ENCODE measurements at regions not wholly inside any gene's neighbourhood (a gene's known extent, or its start where the extent isn't known, plus 50 kb on each side); places are given as distances from the start of the nearest gene placed in this dataset.

GRCh38 chr6:28748192-28748591, 175.6 kb downstream of the TRIM27 start:
- no peaks in the 10 kb centered on the region for H4K20me1 ChIP-seq (ENCODE audit: insufficient read depth, low read length)
- no peaks in the 10 kb centered on the region for H3K79me2 ChIP-seq (ENCODE audit: low read length)
- DNase-seq = no peak
- H3K27me3 ChIP-seq (replicated peaks; ENCODE audit: insufficient read depth, low read length) = no peaks in the 10 kb centered on the region
- H3F3A ChIP-seq (ENCODE audit: insufficient read depth, low read length) = no peaks in the 10 kb centered on the region
- no peaks in the 10 kb centered on the region for H3K9me3 ChIP-seq (replicated peaks; ENCODE audit: insufficient read depth, low read length)
- H3K9me2 ChIP-seq (replicated peaks; ENCODE audit: insufficient read depth, low read length) = no peaks in the 10 kb centered on the region
- H2AFZ ChIP-seq (ENCODE audit: low read length) = no peak overlapping the region
- no peaks in the 10 kb centered on the region for H3K36me3 ChIP-seq (replicated peaks; ENCODE audit: insufficient read depth, low read length)
- no peak overlapping the region for H3K9ac ChIP-seq (ENCODE audit: low read length)
- H3K4me3 ChIP-seq (ENCODE audit: low read length) = no peak overlapping the region
- H3K4me2 ChIP-seq (ENCODE audit: low read depth, low read length) = no peak overlapping the region
- TF ChIP-seq, protein P1, sequence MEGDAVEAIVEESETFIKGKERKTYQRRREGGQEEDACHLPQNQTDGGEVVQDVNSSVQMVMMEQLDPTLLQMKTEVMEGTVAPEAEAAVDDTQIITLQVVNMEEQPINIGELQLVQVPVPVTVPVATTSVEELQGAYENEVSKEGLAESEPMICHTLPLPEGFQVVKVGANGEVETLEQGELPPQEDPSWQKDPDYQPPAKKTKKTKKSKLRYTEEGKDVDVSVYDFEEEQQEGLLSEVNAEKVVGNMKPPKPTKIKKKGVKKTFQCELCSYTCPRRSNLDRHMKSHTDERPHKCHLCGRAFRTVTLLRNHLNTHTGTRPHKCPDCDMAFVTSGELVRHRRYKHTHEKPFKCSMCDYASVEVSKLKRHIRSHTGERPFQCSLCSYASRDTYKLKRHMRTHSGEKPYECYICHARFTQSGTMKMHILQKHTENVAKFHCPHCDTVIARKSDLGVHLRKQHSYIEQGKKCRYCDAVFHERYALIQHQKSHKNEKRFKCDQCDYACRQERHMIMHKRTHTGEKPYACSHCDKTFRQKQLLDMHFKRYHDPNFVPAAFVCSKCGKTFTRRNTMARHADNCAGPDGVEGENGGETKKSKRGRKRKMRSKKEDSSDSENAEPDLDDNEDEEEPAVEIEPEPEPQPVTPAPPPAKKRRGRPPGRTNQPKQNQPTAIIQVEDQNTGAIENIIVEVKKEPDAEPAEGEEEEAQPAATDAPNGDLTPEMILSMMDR (IDR thresholded peaks at IDR 0.05; ENCODE audit: low read length) = no peak
- TF ChIP-seq EZH2 (optimal IDR thresholded peaks at IDR 0.05; ENCODE audit: low read depth, low read length) (no peak), EZH2phosphoT487 (IDR thresholded peaks at IDR 0.05; ENCODE audit: low read length) (no peak)
- H3K27ac ChIP-seq (ENCODE audit: low read length) = no peak overlapping the region
- no peaks in the 10 kb centered on the region for H3K4me1 ChIP-seq (ENCODE audit: low read length)

GRCh38 chr6:28750926-28751458, 172.8 kb downstream of the TRIM27 start:
- no peaks in the 10 kb centered on the region for H3K27me3 ChIP-seq (replicated peaks; ENCODE audit: insufficient read depth, low read length)
- H3K27ac ChIP-seq (ENCODE audit: low read length) = no peak overlapping the region
- H4K20me1 ChIP-seq (ENCODE audit: insufficient read depth, low read length) = no peaks in the 10 kb centered on the region
- no peaks in the 10 kb centered on the region for H3K9me2 ChIP-seq (replicated peaks; ENCODE audit: insufficient read depth, low read length)
- DNase-seq = no peak
- no peak overlapping the region for H3K9ac ChIP-seq (ENCODE audit: low read length)
- H3K36me3 ChIP-seq (replicated peaks; ENCODE audit: insufficient read depth, low read length) = no peaks in the 10 kb centered on the region
- no peak for TF ChIP-seq EZH2 (optimal IDR thresholded peaks at IDR 0.05; ENCODE audit: low read depth, low read length)
- no peak for TF ChIP-seq EZH2phosphoT487 (IDR thresholded peaks at IDR 0.05; ENCODE audit: low read length)
- TF ChIP-seq, protein P1 (IDR thresholded peaks at IDR 0.05; ENCODE audit: low read length) = no peak
- no peaks in the 10 kb centered on the region for H3K4me1 ChIP-seq (ENCODE audit: low read length)
- no peak overlapping the region for H2AFZ ChIP-seq (ENCODE audit: low read length)
- no peak overlapping the region for H3K4me2 ChIP-seq (ENCODE audit: low read depth, low read length)
- no peaks in the 10 kb centered on the region for H3F3A ChIP-seq (ENCODE audit: insufficient read depth, low read length)
- no peak overlapping the region for H3K4me3 ChIP-seq (ENCODE audit: low read length)
- H3K79me2 ChIP-seq (ENCODE audit: low read length) = no peaks in the 10 kb centered on the region
- H3K9me3 ChIP-seq (replicated peaks; ENCODE audit: insufficient read depth, low read length) = no peaks in the 10 kb centered on the region

DNA sequence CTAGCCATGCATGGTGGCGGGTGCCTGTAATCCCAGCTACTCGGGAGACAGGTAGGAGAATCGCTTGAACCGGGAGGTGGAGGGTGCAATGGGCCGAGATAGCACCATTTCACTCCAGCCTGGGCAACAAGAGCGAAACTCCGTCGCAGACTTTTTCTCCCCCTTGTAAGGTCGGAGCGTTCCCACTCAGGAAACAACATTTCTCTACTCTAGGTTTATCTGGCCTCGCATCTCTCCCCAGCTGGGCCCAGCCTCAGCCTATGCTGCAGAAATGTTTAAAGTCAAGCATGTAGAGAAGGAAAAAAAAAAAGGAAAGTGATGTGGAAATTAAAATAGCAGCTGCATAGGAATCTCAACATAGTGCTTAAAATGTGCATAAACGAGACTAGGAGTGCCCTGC, 172.3 kb downstream of the TRIM27 start:
- Histone ChIP-seq H3K9ac (ENCODE audit: low read length) (no peak overlapping the region), H3K9me2 (replicated peaks; ENCODE audit: insufficient read depth, low read length) (no peaks in the 10 kb centered on the region), H3F3A (ENCODE audit: insufficient read depth, low read length) (no peaks in the 10 kb centered on the region), H3K4me3 (ENCODE audit: low read length) (no peak overlapping the region), H3K4me1 (ENCODE audit: low read length) (no peaks in the 10 kb centered on the region), H3K27ac (ENCODE audit: low read length) (no peak overlapping the region), H3K27me3 (replicated peaks; ENCODE audit: insufficient read depth, low read length) (no peaks in the 10 kb centered on the region), H4K20me1 (ENCODE audit: insufficient read depth, low read length) (no peaks in the 10 kb centered on the region), H2AFZ (ENCODE audit: low read length) (no peak overlapping the region), H3K79me2 (ENCODE audit: low read length) (no peaks in the 10 kb centered on the region), H3K9me3 (replicated peaks; ENCODE audit: insufficient read depth, low read length) (no peaks in the 10 kb centered on the region), H3K4me2 (ENCODE audit: low read depth, low read length) (no peak overlapping the region), H3K36me3 (replicated peaks; ENCODE audit: insufficient read depth, low read length) (no peaks in the 10 kb centered on the region)
- no peak for TF ChIP-seq EZH2phosphoT487 (IDR thresholded peaks at IDR 0.05; ENCODE audit: low read length)
- TF ChIP-seq, protein P1 (IDR thresholded peaks at IDR 0.05; ENCODE audit: low read length) = no peak
- no peak for TF ChIP-seq EZH2 (optimal IDR thresholded peaks at IDR 0.05; ENCODE audit: low read depth, low read length)
- DNase-seq = no peak
